ENCODE measurements at regions not wholly inside any gene's neighbourhood (a gene's known extent, or its start where the extent isn't known, plus 50 kb on each side); places are given as distances from the start of the nearest gene placed in this dataset.

DNA sequence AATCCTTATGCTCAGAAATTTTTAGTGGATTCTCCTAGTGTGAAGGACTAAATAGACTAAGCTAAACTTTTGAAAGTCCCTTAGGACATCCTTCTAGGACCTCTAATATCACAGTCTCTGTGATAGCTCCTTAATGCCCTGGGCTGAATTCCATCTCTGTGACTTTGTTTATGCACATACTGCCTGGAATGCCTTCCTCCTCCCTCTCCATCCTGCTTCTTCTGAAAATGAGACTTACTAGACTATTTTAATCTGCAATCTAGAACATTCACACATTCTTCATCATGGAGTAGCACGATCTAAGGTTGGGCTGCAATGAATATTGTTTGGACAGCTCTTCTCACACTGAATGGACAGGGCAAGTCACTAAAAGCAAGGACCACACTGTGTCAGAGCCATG, 65.0 kb upstream of the MSX1 start:
- TF ChIP-seq, protein P1, sequence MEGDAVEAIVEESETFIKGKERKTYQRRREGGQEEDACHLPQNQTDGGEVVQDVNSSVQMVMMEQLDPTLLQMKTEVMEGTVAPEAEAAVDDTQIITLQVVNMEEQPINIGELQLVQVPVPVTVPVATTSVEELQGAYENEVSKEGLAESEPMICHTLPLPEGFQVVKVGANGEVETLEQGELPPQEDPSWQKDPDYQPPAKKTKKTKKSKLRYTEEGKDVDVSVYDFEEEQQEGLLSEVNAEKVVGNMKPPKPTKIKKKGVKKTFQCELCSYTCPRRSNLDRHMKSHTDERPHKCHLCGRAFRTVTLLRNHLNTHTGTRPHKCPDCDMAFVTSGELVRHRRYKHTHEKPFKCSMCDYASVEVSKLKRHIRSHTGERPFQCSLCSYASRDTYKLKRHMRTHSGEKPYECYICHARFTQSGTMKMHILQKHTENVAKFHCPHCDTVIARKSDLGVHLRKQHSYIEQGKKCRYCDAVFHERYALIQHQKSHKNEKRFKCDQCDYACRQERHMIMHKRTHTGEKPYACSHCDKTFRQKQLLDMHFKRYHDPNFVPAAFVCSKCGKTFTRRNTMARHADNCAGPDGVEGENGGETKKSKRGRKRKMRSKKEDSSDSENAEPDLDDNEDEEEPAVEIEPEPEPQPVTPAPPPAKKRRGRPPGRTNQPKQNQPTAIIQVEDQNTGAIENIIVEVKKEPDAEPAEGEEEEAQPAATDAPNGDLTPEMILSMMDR (conservative IDR thresholded peaks at IDR 0.05), result no peak
- peaks cover 5% of the 10 kb centered on the region for H3K4me1 Mint-ChIP-seq
- H3K36me3 Mint-ChIP-seq (ENCODE audit: low read depth), result peaks cover 7% of the 10 kb centered on the region
- H3K27me3 Mint-ChIP-seq (ENCODE audit: low read depth), result peaks cover 10% of the 10 kb centered on the region
- peaks cover 7% of the 10 kb centered on the region for H3K9me3 Mint-ChIP-seq
- DNase-seq (ENCODE audit: low read depth, low spot score), result no peak
- H3K4me3 Mint-ChIP-seq, result no peak overlapping the region
- H3K27ac Mint-ChIP-seq (ENCODE audit: unreplicated experiment), result no peak overlapping the region

DNA sequence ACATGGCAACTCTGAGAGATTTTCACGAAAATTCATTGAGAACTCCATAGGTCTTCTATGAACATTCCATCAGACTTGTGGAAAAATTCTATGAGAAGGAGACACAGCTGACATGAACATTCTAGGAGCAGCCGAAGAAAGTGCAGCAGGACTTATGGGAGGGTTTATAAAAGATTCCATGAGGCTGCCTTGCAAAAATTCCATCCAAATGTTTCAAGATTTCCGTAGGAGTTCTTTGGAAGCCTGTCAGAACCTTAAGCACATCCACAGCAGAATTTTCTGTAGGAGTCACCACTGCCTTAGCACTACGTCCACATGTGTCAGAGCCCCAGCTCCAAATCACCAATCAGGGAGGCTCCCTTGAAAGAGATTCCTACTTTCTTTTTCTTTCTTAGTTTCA, 67.0 kb upstream of the MSX1 start:
- Mint-ChIP-seq H3K36me3 (ENCODE audit: low read depth) (peaks cover 17% of the 10 kb centered on the region), H3K9me3 (peaks cover 17% of the 10 kb centered on the region), H3K4me3 (no peak overlapping the region), H3K27me3 (ENCODE audit: low read depth) (peaks cover 10% of the 10 kb centered on the region), H3K4me1 (peaks cover 5% of the 10 kb centered on the region), H3K27ac (ENCODE audit: unreplicated experiment) (no peak overlapping the region)
- no peak for DNase-seq (ENCODE audit: low read depth, low spot score)
- TF ChIP-seq, protein P1 (conservative IDR thresholded peaks at IDR 0.05), result no peak

DNA sequence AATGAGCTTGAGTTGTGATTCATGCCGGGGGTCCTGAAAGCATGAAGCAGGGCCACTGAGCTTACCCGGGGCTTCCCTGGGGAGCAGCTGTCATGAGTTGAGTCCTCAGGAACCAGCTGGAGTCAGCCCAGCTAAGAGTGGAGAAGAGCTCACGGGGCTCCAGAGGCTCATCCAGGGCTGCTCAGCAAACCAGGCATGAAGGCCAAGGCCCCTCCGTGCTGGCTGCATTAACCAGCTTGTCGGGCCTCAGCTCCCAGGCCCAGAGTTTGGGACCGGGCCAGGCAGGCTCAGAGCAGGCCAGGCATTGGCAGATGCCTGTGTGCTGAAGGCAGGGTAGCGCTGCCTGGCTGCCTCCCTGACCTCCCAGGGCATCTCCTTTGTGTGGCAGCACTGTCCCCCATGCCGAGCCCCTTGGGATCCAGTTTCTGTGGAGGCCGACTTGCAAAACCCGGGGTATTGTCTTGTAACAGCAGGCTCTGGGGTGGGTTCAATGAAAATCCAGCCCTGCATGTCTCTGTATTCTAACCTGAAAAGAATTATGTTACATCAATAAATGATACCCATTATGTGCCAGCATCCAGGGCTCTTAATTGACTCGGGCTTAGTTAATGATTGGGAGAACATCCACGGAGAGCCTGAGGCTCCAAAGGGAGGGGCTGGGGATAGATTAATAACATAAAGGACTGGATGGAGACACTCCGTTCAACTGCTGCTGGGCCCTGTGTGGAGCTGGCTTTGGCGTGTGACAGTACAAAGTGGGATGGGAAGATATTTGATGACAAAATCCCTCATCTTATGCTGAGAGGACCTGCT, 68.0 kb upstream of the MSX1 start:
- Mint-ChIP-seq H3K27me3 (ENCODE audit: low read depth) (peaks cover 10% of the 10 kb centered on the region), H3K36me3 (ENCODE audit: low read depth) (peaks cover 18% of the 10 kb centered on the region), H3K4me3 (no peak overlapping the region), H3K9me3 (peaks cover 17% of the 10 kb centered on the region), H3K27ac (ENCODE audit: unreplicated experiment) (no peak overlapping the region), H3K4me1 (peaks cover 5% of the 10 kb centered on the region)
- DNase-seq (ENCODE audit: low read depth, low spot score), result no peak
- TF ChIP-seq, protein P1 (conservative IDR thresholded peaks at IDR 0.05), result no peak

DNA sequence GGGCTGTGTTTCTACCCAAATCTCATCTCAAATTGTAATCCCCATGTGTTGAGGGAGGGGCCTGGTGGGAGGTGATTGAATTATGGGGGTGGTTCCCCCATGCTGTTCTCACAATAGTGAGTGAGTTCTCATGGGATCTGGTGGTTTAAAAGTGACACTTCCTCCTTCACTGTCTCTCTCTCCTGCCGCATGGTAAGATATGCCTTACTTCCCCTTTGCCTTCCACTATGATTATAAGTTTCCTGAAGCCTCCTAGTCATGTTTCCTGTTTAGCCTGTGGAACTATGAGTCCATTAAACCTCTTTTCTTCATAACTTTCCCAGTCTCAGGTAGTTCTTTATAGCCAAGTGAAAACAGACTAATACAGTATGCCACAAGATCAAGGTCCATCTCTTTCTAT, 70.0 kb upstream of the MSX1 start:
- Mint-ChIP-seq H3K27me3 (ENCODE audit: low read depth) (peaks cover 11% of the 10 kb centered on the region), H3K4me3 (no peak overlapping the region), H3K9me3 (peaks cover 17% of the 10 kb centered on the region), H3K36me3 (ENCODE audit: low read depth) (peaks cover 20% of the 10 kb centered on the region), H3K27ac (ENCODE audit: unreplicated experiment) (no peak overlapping the region), H3K4me1 (peaks cover 5% of the 10 kb centered on the region)
- TF ChIP-seq, protein P1 (conservative IDR thresholded peaks at IDR 0.05), result no peak
- no peak for DNase-seq (ENCODE audit: low read depth, low spot score)

DNA sequence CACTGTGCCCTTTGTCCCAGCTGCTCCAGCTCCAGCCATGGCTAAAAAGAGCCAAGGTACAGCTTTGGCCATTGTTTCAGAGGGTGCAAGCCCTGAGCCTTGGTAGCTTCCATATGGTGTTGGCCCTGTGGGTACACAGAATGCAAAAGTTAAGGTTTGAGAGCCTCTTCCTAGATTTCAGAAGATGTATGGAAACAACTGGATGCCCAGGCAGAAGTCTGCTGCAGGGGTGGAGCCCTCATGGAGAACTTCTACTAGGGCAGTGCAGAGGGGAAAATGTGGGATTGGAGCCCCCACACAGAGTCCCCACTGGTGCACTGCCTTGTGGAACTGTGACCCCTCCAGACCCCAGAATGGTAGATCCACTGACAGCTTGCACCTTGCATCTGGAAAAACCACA, 70.9 kb upstream of the MSX1 start:
- no peak overlapping the region for H3K27ac Mint-ChIP-seq (ENCODE audit: unreplicated experiment)
- no peak overlapping the region for H3K4me3 Mint-ChIP-seq
- peaks cover 20% of the 10 kb centered on the region for H3K36me3 Mint-ChIP-seq (ENCODE audit: low read depth)
- H3K4me1 Mint-ChIP-seq, result peaks cover 5% of the 10 kb centered on the region
- H3K27me3 Mint-ChIP-seq (ENCODE audit: low read depth), result peaks cover 8% of the 10 kb centered on the region
- H3K9me3 Mint-ChIP-seq, result peaks cover 17% of the 10 kb centered on the region
- TF ChIP-seq, protein P1 (conservative IDR thresholded peaks at IDR 0.05), result no peak
- no peak for DNase-seq (ENCODE audit: low read depth, low spot score)

Data from neural crest cell (in vitro differentiated cells).